PC-9 (cell line): ENCODE measurements at regions not wholly inside any gene's neighbourhood (a gene's known extent, or its start where the extent isn't known, plus 50 kb on each side); places are given as distances from the start of the nearest gene placed in this dataset.

ENCODE experiments used
- EZH2 ChIP-seq: fragments of 200-600 bp; sonication (generic); IDR thresholded peaks from 2 replicates; pipeline ENCODE4 v1.8.0; 2017; ENCODE audit warnings: antibody characterized with exemption, low read depth
- TF ChIP-seq, protein P1 (sequence below): fragments of 200-600 bp; sonication (generic); conservative IDR thresholded peaks from 2 replicates; pipeline ENCODE4 v1.6.1; 2017; ENCODE audit warnings: mixed run types, antibody characterized with exemption, mild to moderate bottlenecking, moderate library complexity

DNA sequence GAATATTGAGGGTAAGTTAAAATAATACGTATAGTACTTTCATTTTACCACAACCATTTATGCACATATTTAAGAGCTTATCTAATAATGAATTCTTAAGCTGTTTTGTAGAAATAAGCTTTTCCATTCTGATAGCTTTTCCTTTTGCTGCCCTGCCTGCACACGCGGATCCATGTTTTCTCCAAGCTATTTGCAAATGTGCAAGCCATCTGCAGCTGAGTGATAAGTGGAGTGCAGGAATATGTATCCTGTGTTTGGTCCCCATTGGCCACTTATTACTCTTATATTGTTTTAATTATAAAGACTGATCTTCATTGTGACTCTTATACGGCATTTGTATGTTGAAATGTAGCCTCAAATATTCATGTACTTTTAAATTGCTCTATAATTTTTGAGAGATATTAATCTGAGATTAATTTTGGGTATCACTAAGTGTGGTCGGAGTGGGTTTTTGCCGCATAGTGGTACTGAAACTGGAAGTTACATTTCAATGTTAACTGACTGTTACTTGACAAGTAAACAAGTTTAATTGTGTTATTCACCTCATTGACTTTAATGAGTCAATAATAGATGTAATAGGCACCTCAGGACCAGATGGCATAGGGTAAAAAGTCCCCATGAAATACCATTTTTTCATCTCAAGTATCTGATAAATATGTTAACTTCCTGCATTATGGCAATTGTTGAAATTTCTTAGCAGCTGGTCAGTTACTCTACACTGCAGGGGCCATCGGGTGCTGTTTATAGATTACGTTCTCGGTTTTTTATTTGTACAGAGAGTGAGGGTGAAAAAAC lies 1567.4 kb downstream of the EFNB2 start:
- no peak for TF ChIP-seq EZH2
- TF ChIP-seq, protein P1, sequence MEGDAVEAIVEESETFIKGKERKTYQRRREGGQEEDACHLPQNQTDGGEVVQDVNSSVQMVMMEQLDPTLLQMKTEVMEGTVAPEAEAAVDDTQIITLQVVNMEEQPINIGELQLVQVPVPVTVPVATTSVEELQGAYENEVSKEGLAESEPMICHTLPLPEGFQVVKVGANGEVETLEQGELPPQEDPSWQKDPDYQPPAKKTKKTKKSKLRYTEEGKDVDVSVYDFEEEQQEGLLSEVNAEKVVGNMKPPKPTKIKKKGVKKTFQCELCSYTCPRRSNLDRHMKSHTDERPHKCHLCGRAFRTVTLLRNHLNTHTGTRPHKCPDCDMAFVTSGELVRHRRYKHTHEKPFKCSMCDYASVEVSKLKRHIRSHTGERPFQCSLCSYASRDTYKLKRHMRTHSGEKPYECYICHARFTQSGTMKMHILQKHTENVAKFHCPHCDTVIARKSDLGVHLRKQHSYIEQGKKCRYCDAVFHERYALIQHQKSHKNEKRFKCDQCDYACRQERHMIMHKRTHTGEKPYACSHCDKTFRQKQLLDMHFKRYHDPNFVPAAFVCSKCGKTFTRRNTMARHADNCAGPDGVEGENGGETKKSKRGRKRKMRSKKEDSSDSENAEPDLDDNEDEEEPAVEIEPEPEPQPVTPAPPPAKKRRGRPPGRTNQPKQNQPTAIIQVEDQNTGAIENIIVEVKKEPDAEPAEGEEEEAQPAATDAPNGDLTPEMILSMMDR = no peak
